ENCODE measurements at regions not wholly inside any gene's neighbourhood (a gene's known extent, or its start where the extent isn't known, plus 50 kb on each side); places are given as distances from the start of the nearest gene placed in this dataset.

- no peak for DNase-seq (ENCODE audit: low spot score)
These were observed 365.5 kb downstream of the ETNK1 start for GRCh38 chr12:22990501-22990900.

- no peak for DNase-seq (ENCODE audit: low spot score)
These were observed 366.4 kb downstream of the ETNK1 start for GRCh38 chr12:22991250-22991844.

GRCh38 chr12:22993609-22994315 is 368.8 kb downstream of the ETNK1 start:
- DNase-seq (ENCODE audit: low spot score) = peak; percentile 5

- no peak for DNase-seq (ENCODE audit: low spot score)
These were observed 369.3 kb downstream of the ETNK1 start for GRCh38 chr12:22994316-22994675.

- DNase-seq (ENCODE audit: low spot score) = no peak
These were observed 376.5 kb downstream of the ETNK1 start for GRCh38 chr12:23001487-23001886.

GRCh38 chr12:23002381-23002780 is 377.4 kb downstream of the ETNK1 start:
- no peak for DNase-seq (ENCODE audit: low spot score)

- no peak for DNase-seq (ENCODE audit: low spot score)
These were observed 379.6 kb downstream of the ETNK1 start for GRCh38 chr12:23004473-23005020.

- DNase-seq (ENCODE audit: low spot score) = no peak
These were observed 380.4 kb downstream of the ETNK1 start for GRCh38 chr12:23005387-23005786.

- DNase-seq (ENCODE audit: low spot score) = no peak
These were observed 381.4 kb downstream of the ETNK1 start for GRCh38 chr12:23006413-23006812.

- no peak for DNase-seq (ENCODE audit: low spot score)
These were observed 383.7 kb downstream of the ETNK1 start for GRCh38 chr12:23008623-23009022.

- no peak for DNase-seq (ENCODE audit: low spot score)
These were observed 389.8 kb downstream of the ETNK1 start for GRCh38 chr12:23014749-23015148.

- DNase-seq (ENCODE audit: low spot score) = no peak
These were observed 400.5 kb downstream of the ETNK1 start for GRCh38 chr12:23025372-23026016.

- no peak for DNase-seq (ENCODE audit: low spot score)
These were observed 403.3 kb downstream of the ETNK1 start for GRCh38 chr12:23028158-23028802.

- DNase-seq (ENCODE audit: low spot score) = no peak
These were observed 404.2 kb downstream of the ETNK1 start for GRCh38 chr12:23029185-23029584.

- no peak for DNase-seq (ENCODE audit: low spot score)
These were observed 414.9 kb downstream of the ETNK1 start for GRCh38 chr12:23039834-23040233.

GRCh38 chr12:23041774-23042173 is 416.8 kb downstream of the ETNK1 start:
- no peak for DNase-seq (ENCODE audit: low spot score)

GRCh38 chr12:23043646-23044045 is 418.7 kb downstream of the ETNK1 start:
- no peak for DNase-seq (ENCODE audit: low spot score)

- peak; percentile 68 for DNase-seq (ENCODE audit: low spot score)
These were observed 424.2 kb downstream of the ETNK1 start for GRCh38 chr12:23049180-23049579.

GRCh38 chr12:23055004-23055403 is 430.0 kb downstream of the ETNK1 start:
- DNase-seq (ENCODE audit: low spot score) = peak; percentile 60

GRCh38 chr12:23057571-23057970 is 432.6 kb downstream of the ETNK1 start:
- DNase-seq (ENCODE audit: low spot score) = no peak

- DNase-seq (ENCODE audit: low spot score) = no peak
These were observed 435.2 kb downstream of the ETNK1 start for GRCh38 chr12:23060161-23060560.

- no peak for DNase-seq (ENCODE audit: low spot score)
These were observed 438.2 kb downstream of the ETNK1 start for GRCh38 chr12:23063206-23063605.

Measured in H4 (cell line).